Endodermal cell (in vitro differentiated cells): ENCODE measurements at regions not wholly inside any gene's neighbourhood (a gene's known extent, or its start where the extent isn't known, plus 50 kb on each side); places are given as distances from the start of the nearest gene placed in this dataset.
A peak's percentile ranks its signal among the peaks of the same experiment; 100 is the strongest.

Experiments
- DNase-seq: peaks from one replicate; pipeline ENCODE4 v3.0.0-alpha.2; 2017
- H3K27ac ChIP-seq: 2 replicates; pipeline ENCODE4 v1.5.1; 2013; ENCODE audit warnings: mild to moderate bottlenecking, low read depth, low read length, moderate library complexity
- H3K27me3 ChIP-seq: 2 replicates; pipeline ENCODE4 v1.6.1; 2013; ENCODE audit warnings: mild to moderate bottlenecking, low read length, moderate library complexity; ENCODE audit not compliant: insufficient read depth, control insufficient read depth, poor library complexity, severe bottlenecking
- H3K36me3 ChIP-seq: 2 replicates; pipeline ENCODE4 v1.7.0; 2013; ENCODE audit warnings: mild to moderate bottlenecking, low read length, moderate library complexity; ENCODE audit not compliant: control insufficient read depth, insufficient read depth
- H3K4me1 ChIP-seq: one replicate; pipeline ENCODE4 v1.7.0; 2013; ENCODE audit warnings: low read length; ENCODE audit not compliant: control insufficient read depth, insufficient read depth
- H3K4me3 ChIP-seq: 2 replicates; pipeline ENCODE4 v1.5.1; 2013; ENCODE audit warnings: mild to moderate bottlenecking, low read length, moderate library complexity
- H3K9ac ChIP-seq: 2 replicates; pipeline ENCODE4 v1.6.1; 2013; ENCODE audit warnings: mild to moderate bottlenecking, low read length, moderate library complexity; ENCODE audit not compliant: poor library complexity, severe bottlenecking; ENCODE audit errors: extremely low read depth
- H3K9me3 ChIP-seq: 2 replicates; pipeline ENCODE4 v1.6.1; 2013; ENCODE audit warnings: mild to moderate bottlenecking, low read length, moderate library complexity; ENCODE audit not compliant: control insufficient read depth
- H3K27ac Mint-ChIP-seq: 2 replicates; pipeline ENCODE4 v1.8.0; 2020; ENCODE audit warnings: mixed read lengths
- H3K27me3 Mint-ChIP-seq: 2 replicates; pipeline ENCODE4 v1.8.0; 2021; ENCODE audit warnings: mild to moderate bottlenecking, mixed read lengths; ENCODE audit not compliant: insufficient read depth
- H3K36me3 Mint-ChIP-seq: 2 replicates; pipeline ENCODE4 v1.8.0; 2020; ENCODE audit warnings: low read depth, mixed read lengths
- H3K4me1 Mint-ChIP-seq: 2 replicates; pipeline ENCODE4 v1.8.0; 2020; ENCODE audit warnings: mixed read lengths
- H3K4me3 Mint-ChIP-seq: 2 replicates; pipeline ENCODE4 v1.8.0; 2020; ENCODE audit warnings: mild to moderate bottlenecking, moderate library complexity, mixed read lengths
- H3K9me3 Mint-ChIP-seq: 2 replicates; pipeline ENCODE4 v1.8.0; 2020; ENCODE audit warnings: mild to moderate bottlenecking, mixed read lengths
- CTCF ChIP-seq: fragments of 200-600 bp; sonication (generic); conservative IDR thresholded peaks from 2 replicates; pipeline ENCODE4 v1.5.0; 2021; ENCODE audit warnings: antibody characterized with exemption, mild to moderate bottlenecking
- WGBS, 2 experiments: methylation state at CpG; one replicate each; pipeline versions ENCODE4 v1.1.5 to v1.1.7; 2013; ENCODE audit warnings: missing lambda C conversion rate in 2 of 2, mixed read lengths in 1 of 2; ENCODE audit not compliant: insufficient coverage in 1 of 2, insufficient read length in 1 of 2; 5-methylcytosine and 5-hydroxymethylcytosine counted together

- DNase-seq = no peak
- Histone ChIP-seq H3K36me3 (no peaks in the 10 kb centered on the region), H3K9ac (no peak overlapping the region), H3K27ac (no peak overlapping the region), H3K27me3 (no peaks in the 10 kb centered on the region), H3K4me3 (peak overlapping the region; percentile 8), H3K9me3 (no peaks in the 10 kb centered on the region), H3K4me1 (peaks cover 21% of the 10 kb centered on the region)
- 65% methylated on average over 2 of the region's 2 CpGs; no CpG with 5 or more reads in 1 of the 2 experiments for WGBS, 2 experiments
- Mint-ChIP-seq H3K27me3 (no peaks in the 10 kb centered on the region), H3K9me3 (no peaks in the 10 kb centered on the region), H3K27ac (peak overlapping the region; percentile 87), H3K4me1 (peaks cover 62% of the 10 kb centered on the region), H3K36me3 (no peaks in the 10 kb centered on the region), H3K4me3 (peak overlapping the region; percentile 25)
- peak; percentile 47 for TF ChIP-seq CTCF
These were observed 160.4 kb downstream of the CPEB2 start for GRCh38 chr4:15162465-15163283.

GRCh38 chr4:15163284-15163645 lies 161.0 kb downstream of the CPEB2 start:
- Mint-ChIP-seq H3K27ac (peak overlapping the region; percentile 87), H3K36me3 (no peaks in the 10 kb centered on the region), H3K4me3 (peak overlapping the region; percentile 25), H3K9me3 (no peaks in the 10 kb centered on the region), H3K4me1 (peaks cover 65% of the 10 kb centered on the region), H3K27me3 (no peaks in the 10 kb centered on the region)
- Histone ChIP-seq H3K9ac (no peak overlapping the region), H3K4me1 (peaks cover 21% of the 10 kb centered on the region), H3K27ac (no peak overlapping the region), H3K27me3 (no peaks in the 10 kb centered on the region), H3K9me3 (no peaks in the 10 kb centered on the region), H3K4me3 (peak overlapping the region; percentile 8), H3K36me3 (no peaks in the 10 kb centered on the region)
- WGBS, 2 experiments = 55 to 93% methylated on average over 2 to 4 of the region's 4 CpGs
- no peak for TF ChIP-seq CTCF
- DNase-seq = no peak

- Mint-ChIP-seq H3K27me3 (peaks cover 2% of the 10 kb centered on the region), H3K4me1 (peaks cover 62% of the 10 kb centered on the region), H3K27ac (no peak overlapping the region), H3K4me3 (no peak overlapping the region), H3K9me3 (no peaks in the 10 kb centered on the region), H3K36me3 (no peaks in the 10 kb centered on the region)
- Histone ChIP-seq H3K4me1 (peaks cover 14% of the 10 kb centered on the region), H3K9me3 (no peaks in the 10 kb centered on the region), H3K9ac (no peak overlapping the region), H3K4me3 (no peak overlapping the region), H3K27me3 (no peaks in the 10 kb centered on the region), H3K36me3 (no peaks in the 10 kb centered on the region), H3K27ac (no peak overlapping the region)
- DNase-seq = no peak
- 92 to 97% methylated on average over 3 of the region's 3 CpGs for WGBS, 2 experiments
- no peak for TF ChIP-seq CTCF
These were observed 162.3 kb downstream of the CPEB2 start for GRCh38 chr4:15164571-15164970.
